ENCODE measurements at regions not wholly inside any gene's neighbourhood (a gene's known extent, or its start where the extent isn't known, plus 50 kb on each side); places are given as distances from the start of the nearest gene placed in this dataset.

DNA sequence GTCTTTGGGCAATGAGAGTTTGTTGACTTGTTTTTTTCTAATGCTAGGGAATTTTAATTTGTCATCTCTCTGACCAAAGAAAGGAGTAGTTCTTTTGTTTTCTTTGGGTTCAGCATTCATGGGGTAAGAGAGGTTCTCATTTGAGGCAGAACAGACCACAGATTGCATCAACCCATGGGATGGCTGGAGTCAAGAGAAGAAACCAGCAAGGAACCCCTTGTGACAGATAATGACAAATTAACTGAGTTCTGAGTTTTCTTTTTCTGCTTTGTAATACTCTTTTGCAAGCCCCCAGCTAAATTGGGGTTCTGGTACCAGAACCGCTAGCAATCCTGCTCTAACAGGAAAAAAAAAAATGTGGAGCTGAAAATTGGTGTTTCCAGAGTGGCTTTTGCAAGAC is 864.1 kb downstream of the DIAPH3 start:
- ATAC-seq (no peak), DNase-seq (no peak)
- ChIA-PET CTCF (no interaction called here), POLR2A (no interaction called here)
- H3K27me3 Mint-ChIP-seq, result peaks cover 4% of the 10 kb centered on the region
- no peaks in the 10 kb centered on the region for H3K9me3 Mint-ChIP-seq
- no peak overlapping the region for H3K4me3 Mint-ChIP-seq
- TF ChIP-seq, protein P1, sequence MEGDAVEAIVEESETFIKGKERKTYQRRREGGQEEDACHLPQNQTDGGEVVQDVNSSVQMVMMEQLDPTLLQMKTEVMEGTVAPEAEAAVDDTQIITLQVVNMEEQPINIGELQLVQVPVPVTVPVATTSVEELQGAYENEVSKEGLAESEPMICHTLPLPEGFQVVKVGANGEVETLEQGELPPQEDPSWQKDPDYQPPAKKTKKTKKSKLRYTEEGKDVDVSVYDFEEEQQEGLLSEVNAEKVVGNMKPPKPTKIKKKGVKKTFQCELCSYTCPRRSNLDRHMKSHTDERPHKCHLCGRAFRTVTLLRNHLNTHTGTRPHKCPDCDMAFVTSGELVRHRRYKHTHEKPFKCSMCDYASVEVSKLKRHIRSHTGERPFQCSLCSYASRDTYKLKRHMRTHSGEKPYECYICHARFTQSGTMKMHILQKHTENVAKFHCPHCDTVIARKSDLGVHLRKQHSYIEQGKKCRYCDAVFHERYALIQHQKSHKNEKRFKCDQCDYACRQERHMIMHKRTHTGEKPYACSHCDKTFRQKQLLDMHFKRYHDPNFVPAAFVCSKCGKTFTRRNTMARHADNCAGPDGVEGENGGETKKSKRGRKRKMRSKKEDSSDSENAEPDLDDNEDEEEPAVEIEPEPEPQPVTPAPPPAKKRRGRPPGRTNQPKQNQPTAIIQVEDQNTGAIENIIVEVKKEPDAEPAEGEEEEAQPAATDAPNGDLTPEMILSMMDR (IDR thresholded peaks at IDR 0.05), result no peak
- H3K36me3 Mint-ChIP-seq (ENCODE audit: low read depth), result no peaks in the 10 kb centered on the region
- intact Hi-C loops (cut with micrococcal nuclease), result no loop called here
- no peaks in the 10 kb centered on the region for H3K4me1 Mint-ChIP-seq (ENCODE audit: low read depth)
- H3K27ac Mint-ChIP-seq, result no peak overlapping the region

DNA sequence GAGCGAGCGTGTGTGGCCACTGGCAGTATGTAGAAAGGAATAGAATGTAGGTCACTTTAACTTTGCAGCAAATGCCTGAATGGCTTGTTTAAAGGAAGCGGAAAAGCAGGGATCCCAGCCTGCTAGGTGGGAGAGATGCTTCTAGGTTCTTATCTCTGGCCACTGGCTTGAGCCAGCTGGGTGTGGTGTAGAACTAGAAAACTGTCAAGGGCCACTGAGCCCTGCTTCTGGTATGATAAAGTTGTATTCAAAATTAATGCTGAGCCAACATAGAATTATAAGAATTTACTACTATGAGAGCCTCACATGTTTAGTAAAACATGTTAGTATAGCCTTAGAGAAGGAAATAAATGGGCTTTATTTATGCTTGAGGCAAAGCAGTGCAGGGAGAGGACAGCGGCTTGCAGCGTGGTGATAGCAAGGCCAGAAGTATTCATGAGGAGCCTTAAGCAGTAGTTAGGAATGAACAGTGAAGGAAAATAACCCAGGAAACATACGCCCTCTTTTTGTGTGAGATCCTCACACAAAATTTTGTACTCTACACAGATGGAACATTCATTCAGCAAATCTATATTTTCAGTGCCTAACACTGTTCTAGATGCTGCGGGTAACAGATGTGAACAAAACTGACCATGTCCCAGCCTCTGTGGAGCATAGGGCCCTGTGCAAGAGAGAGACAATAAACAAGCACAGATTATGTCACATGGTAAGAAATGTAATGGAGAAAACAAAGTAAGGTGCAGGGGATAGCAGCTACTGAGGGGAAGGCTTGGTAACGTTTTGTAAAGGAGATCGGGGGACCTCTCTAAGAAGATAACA is 863.2 kb downstream of the DIAPH3 start:
- H3K4me1 Mint-ChIP-seq (ENCODE audit: low read depth), result no peaks in the 10 kb centered on the region
- POLR2A ChIA-PET, result no interaction called here
- DNase-seq, result no peak
- CTCF ChIA-PET, result no interaction called here
- H3K9me3 Mint-ChIP-seq, result no peaks in the 10 kb centered on the region
- no peak overlapping the region for H3K27ac Mint-ChIP-seq
- H3K4me3 Mint-ChIP-seq, result no peak overlapping the region
- peaks cover 4% of the 10 kb centered on the region for H3K27me3 Mint-ChIP-seq
- TF ChIP-seq, protein P1 (IDR thresholded peaks at IDR 0.05), result no peak
- intact Hi-C loops (cut with micrococcal nuclease), result no loop called here
- no peak for ATAC-seq
- no peaks in the 10 kb centered on the region for H3K36me3 Mint-ChIP-seq (ENCODE audit: low read depth)

DNA sequence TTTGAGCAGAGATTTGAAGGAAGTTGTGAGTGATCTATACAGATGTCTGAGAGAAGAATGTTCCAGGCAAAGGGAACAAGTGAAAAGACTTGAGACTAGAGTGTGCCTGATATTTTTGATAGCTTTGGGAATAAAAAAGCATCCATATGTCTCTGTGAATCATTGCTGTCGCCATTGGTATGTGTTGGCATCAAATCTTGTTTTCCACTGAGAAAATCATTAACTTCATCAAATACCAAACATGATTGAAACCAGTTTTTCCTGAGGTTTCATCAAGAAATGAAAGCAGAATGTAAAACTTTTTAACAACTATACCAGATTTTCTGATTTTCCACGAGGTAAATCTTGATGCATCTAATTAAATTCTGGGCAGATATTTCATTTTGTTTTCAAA is 862.6 kb downstream of the DIAPH3 start:
- TF ChIP-seq, protein P1 (IDR thresholded peaks at IDR 0.05), result no peak
- no peaks in the 10 kb centered on the region for H3K4me1 Mint-ChIP-seq (ENCODE audit: low read depth)
- no peak overlapping the region for H3K4me3 Mint-ChIP-seq
- intact Hi-C loops (cut with micrococcal nuclease), result no loop called here
- ATAC-seq (no peak), DNase-seq (no peak)
- no peak overlapping the region for H3K27ac Mint-ChIP-seq
- H3K27me3 Mint-ChIP-seq, result peaks cover 4% of the 10 kb centered on the region
- POLR2A ChIA-PET, result no interaction called here
- CTCF ChIA-PET, result no interaction called here
- no peaks in the 10 kb centered on the region for H3K9me3 Mint-ChIP-seq
- no peaks in the 10 kb centered on the region for H3K36me3 Mint-ChIP-seq (ENCODE audit: low read depth)

DNA sequence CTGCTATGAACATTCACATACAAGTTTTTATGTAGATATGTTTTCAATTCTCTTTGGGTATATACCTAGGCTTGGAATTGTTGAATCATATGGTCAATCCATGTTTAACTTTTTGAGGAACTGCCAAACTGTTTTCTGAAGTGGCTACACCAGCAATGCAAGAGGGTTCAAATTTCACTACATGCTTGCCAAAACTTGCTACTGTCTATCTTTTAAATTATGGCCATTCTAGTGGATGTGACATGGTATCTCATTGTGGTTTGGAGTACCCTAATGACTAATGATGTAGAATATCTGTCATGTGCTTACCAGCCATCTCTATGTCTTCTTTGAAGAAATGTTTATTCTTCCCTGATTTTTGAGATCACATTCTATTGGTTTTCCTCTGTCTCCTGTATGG is 860.3 kb downstream of the DIAPH3 start:
- intact Hi-C loops (cut with micrococcal nuclease), result no loop called here
- TF ChIP-seq, protein P1 (IDR thresholded peaks at IDR 0.05), result no peak
- Mint-ChIP-seq H3K36me3 (ENCODE audit: low read depth) (no peaks in the 10 kb centered on the region), H3K4me1 (ENCODE audit: low read depth) (no peaks in the 10 kb centered on the region), H3K27ac (no peak overlapping the region), H3K27me3 (peaks cover 6% of the 10 kb centered on the region), H3K4me3 (no peak overlapping the region), H3K9me3 (no peaks in the 10 kb centered on the region)
- CTCF ChIA-PET, result no interaction called here
- ATAC-seq, result no peak
- POLR2A ChIA-PET, result no interaction called here
- DNase-seq, result no peak

DNA sequence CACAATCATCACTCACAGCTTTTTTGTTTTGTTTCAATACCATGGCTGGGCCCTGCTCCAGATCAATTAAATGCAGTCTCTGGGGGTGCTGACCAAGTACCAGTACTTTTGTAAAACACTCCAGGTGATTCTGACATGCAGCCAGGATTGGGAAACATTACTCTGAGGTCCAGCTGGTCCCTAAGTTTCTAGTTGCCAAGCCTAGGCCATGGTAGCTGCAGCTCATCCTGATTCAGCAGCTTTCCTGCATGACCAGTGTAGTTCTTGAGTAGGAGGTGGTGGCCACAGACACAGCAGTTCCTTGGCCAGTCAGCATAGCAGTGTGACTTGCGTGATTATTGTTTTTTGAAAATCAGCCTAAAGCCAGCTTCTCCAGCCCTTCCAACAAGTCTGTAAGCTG is 859.1 kb downstream of the DIAPH3 start:
- Mint-ChIP-seq H3K4me3 (no peak overlapping the region), H3K27me3 (peaks cover 6% of the 10 kb centered on the region), H3K27ac (no peak overlapping the region), H3K36me3 (ENCODE audit: low read depth) (no peaks in the 10 kb centered on the region), H3K4me1 (ENCODE audit: low read depth) (no peaks in the 10 kb centered on the region), H3K9me3 (peaks cover 1% of the 10 kb centered on the region)
- ChIA-PET CTCF (interaction anchor here (1.5 kb wide), 1 partner anchor 13 kb away, joined by 6 read pairs; no protein-coding TSS in a partner anchor), POLR2A (no interaction called here)
- intact Hi-C loops (cut with micrococcal nuclease), result no loop called here
- TF ChIP-seq, protein P1 (IDR thresholded peaks at IDR 0.05), result no peak
- DNase-seq, result no peak
- ATAC-seq, result no peak

Data from activated CD8-positive, alpha-beta T cell treated with anti-CD3 and anti-CD28 coated beads for 36 hours (primary cell).